GM06990 (cell line): ENCODE measurements at regions not wholly inside any gene's neighbourhood (a gene's known extent, or its start where the extent isn't known, plus 50 kb on each side); places are given as distances from the start of the nearest gene placed in this dataset.
"Not testable (repeated sequence)": the region's sequence is repeated elsewhere in the genome, so short reads cannot be mapped to it uniquely, and the experiment has no call there.

Experiments used
- DNase-seq: peaks from one replicate; pipeline ENCODE4 v3.0.0-alpha.2; 2011; ENCODE audit not compliant: insufficient read length; ENCODE audit errors: extremely low read depth
- H3K27me3 ChIP-seq: replicated peaks from 2 replicates; pipeline ENCODE4 v1.6.0; 2011; ENCODE audit warnings: low read length; ENCODE audit not compliant: control insufficient read depth, insufficient read depth
- H3K36me3 ChIP-seq: 2 replicates; pipeline ENCODE4 v1.5.1; 2011; ENCODE audit warnings: low read length; ENCODE audit not compliant: control insufficient read depth, insufficient read depth
- H3K4me3 ChIP-seq: replicated peaks from 2 replicates; pipeline ENCODE4 v1.5.1; 2011; ENCODE audit warnings: low read depth, mild to moderate bottlenecking, control low read depth, low read length
- CTCF ChIP-seq: IDR thresholded peaks from 2 replicates; pipeline ENCODE4 v1.5.1; 2011; ENCODE audit warnings: low read length, control low read depth, mild to moderate bottlenecking, inconsistent platforms; ENCODE audit not compliant: insufficient read depth, poor library complexity, severe bottlenecking

DNA sequence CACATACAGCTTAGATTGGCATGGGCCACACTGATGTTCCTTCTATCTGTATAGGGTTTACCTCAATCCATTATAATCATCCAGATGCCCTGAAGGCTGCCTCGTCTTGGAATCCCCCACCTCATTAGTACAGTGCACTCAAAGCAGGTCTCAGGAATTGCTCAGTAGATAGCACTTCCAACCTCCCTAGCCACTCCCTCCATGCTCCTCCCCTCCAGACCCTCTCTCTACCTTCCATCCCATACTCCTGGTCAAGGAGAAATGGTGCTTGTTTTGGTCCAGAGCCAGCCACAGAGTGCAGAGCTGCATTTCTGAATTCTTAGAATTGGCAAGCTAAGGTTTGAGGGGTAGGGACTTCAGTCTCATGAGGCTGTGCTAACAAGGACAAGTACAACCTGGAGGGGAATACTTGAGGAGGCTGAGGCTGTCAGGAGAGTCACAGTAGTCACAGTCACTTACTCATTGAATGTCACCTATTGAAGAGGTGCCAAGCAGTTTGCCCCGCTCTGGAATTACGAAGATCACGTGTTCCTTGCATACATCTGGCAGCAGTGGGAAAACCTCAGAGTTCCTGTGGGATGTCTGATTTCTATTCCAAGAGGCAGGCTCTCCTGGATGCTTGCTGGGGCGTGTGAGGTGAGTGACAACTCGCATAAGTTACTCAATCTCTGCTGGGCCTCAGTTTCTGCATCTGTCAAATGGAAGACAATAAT is 60.7 kb upstream of the ZNF746 start:
- no peak for DNase-seq
- Histone ChIP-seq H3K27me3 (no peaks in the 10 kb centered on the region), H3K36me3 (peaks cover 17% of the 10 kb centered on the region), H3K4me3 (no peak overlapping the region)
- no peak for TF ChIP-seq CTCF

GRCh38 chr7:149556525-149556924 is 58.9 kb upstream of the ZNF746 start:
- H3K27me3 ChIP-seq, H3K4me3 ChIP-seq, DNase-seq: not testable (repeated sequence)
- H3K36me3 ChIP-seq, result peaks cover 15% of the 10 kb centered on the region

DNA sequence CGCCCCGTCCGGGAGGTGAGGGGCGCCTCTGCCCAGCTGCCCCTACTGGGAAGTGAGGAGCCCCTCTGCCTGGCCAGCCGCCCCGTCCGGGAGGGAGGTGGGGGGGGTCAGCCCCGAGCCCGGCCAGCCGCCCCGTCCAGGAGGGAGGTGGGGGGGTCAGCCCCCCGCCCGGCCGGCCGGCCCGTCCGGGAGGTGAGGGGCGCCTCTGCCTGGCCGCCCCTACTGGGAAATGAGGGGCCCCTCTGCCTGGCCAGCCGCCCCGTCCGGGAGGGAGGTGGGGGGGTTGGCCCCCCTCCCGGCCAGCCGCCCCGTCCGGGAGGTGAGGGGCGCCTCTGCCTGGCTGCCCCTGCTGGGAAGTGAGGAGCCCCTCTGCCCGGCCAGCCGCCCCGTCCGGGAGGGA is 57.2 kb upstream of the ZNF746 start:
- not testable (repeated sequence) for DNase-seq, H3K27me3 ChIP-seq, H3K4me3 ChIP-seq
- peaks cover 18% of the 10 kb centered on the region for H3K36me3 ChIP-seq

DNA sequence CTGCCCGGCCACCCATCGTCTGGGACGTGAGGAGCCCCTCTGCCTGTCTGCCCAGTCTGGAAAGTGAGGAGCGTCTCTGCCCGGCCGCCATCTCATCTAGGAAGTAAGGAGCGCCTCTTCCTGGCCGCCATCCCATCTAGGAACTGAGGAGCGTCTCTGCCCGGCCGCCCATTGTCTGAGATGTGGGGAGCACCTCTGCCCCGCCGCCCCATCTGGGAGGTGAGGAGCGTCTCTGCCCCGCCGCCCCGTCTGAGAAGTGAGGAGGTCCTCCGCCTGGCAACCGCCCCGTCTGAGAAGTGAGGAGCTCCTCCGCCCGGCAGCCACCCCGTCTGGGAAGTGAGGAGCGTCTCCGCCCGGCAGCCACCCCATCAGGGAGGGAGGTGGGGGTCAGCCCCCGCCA is 56.4 kb upstream of the ZNF746 start:
- H3K4me3 ChIP-seq, DNase-seq, H3K27me3 ChIP-seq: not testable (repeated sequence)
- H3K36me3 ChIP-seq, result peaks cover 18% of the 10 kb centered on the region

- no peak for TF ChIP-seq CTCF
- no peak overlapping the region for H3K4me3 ChIP-seq
- no peak for DNase-seq
- peaks cover 15% of the 10 kb centered on the region for H3K36me3 ChIP-seq
- no peaks in the 10 kb centered on the region for H3K27me3 ChIP-seq
These were observed 55.2 kb upstream of the ZNF746 start for GRCh38 chr7:149552799-149553198.
